IMR-90 (cell line): ENCODE measurements at regions not wholly inside any gene's neighbourhood (a gene's known extent, or its start where the extent isn't known, plus 50 kb on each side); places are given as distances from the start of the nearest gene placed in this dataset.

ENCODE experiments used
- ATAC-seq: fragments of 200-7000 bp; cut with Tn5 transposase; 2 replicates; pipeline ENCODE4 v1.9.1; 2020; ENCODE audit warnings: low read depth, mild to moderate bottlenecking, moderate library complexity
- BruUV-seq: library from RNA; stranded (reverse); fragments of 400-500 nt; replicated peaks from 2 replicates; lab custom pipeline; 2021; lab: Mats Ljungman, UMichigan
- CTCF ChIA-PET: fragments of 300-600 bp; formaldehyde crosslinking; extraction: SDS; loops from one replicate; lab custom pipeline; 2021; ENCODE audit warnings: antibody characterized with exemption; lab: Yijun Ruan, JAX
- POLR2A ChIA-PET: fragments of 300-600 bp; sonication (Branson Sonifier 250); formaldehyde crosslinking; loops from one replicate; lab custom pipeline; 2022; ENCODE audit warnings: antibody characterized with exemption; ENCODE audit not compliant: unreplicated experiment; lab: Charles Lee
- DNase-seq: peaks from one replicate; pipeline ENCODE4 v3.0.0; 2013
- H2AFZ ChIP-seq: replicated peaks from 2 replicates; pipeline ENCODE3; 2013; ENCODE audit warnings: low read length, mild to moderate bottlenecking; ENCODE audit not compliant: poor library complexity
- H2AK5ac ChIP-seq: 2 replicates; pipeline ENCODE4 v1.6.1; 2013; ENCODE audit warnings: low read depth, low read length, inconsistent platforms
- H2AK9ac ChIP-seq: replicated peaks from 2 replicates; pipeline ENCODE3; 2013; ENCODE audit warnings: mild to moderate bottlenecking, low read depth, low read length, moderate library complexity; ENCODE audit not compliant: poor library complexity
- H2BK120ac ChIP-seq: 2 replicates; pipeline ENCODE4 v1.6.1; 2013; ENCODE audit warnings: low read depth, low read length, inconsistent platforms
- H2BK15ac ChIP-seq: 3 replicates; pipeline ENCODE4 v1.6.1; 2013; ENCODE audit warnings: low read depth, low read length, inconsistent platforms
- H2BK20ac ChIP-seq: 2 replicates; pipeline ENCODE4 v1.6.1; 2013; ENCODE audit warnings: low read depth, mild to moderate bottlenecking, inconsistent platforms, low read length, moderate library complexity
- H2BK5ac ChIP-seq: 2 replicates; pipeline ENCODE4 v1.6.1; 2013; ENCODE audit warnings: mild to moderate bottlenecking, low read depth, low read length, inconsistent platforms; ENCODE audit not compliant: poor library complexity, severe bottlenecking
- H3K14ac ChIP-seq: replicated peaks from 2 replicates; pipeline ENCODE4 v1.6.1; 2013; ENCODE audit warnings: low read depth, low read length, inconsistent platforms
- H3K18ac ChIP-seq: 2 replicates; pipeline ENCODE4 v1.6.1; 2013; ENCODE audit warnings: low read depth, low read length, control low read depth
- H3K23ac ChIP-seq: 2 replicates; pipeline ENCODE4 v1.6.1; 2013; ENCODE audit warnings: low read depth, low read length, inconsistent platforms
- H3K27ac ChIP-seq: 2 replicates; pipeline ENCODE4 v1.5.1; 2013; ENCODE audit warnings: mild to moderate bottlenecking, control low read depth, low read length; ENCODE audit not compliant: insufficient read depth
- H3K27me3 ChIP-seq: 2 replicates; pipeline ENCODE4 v1.6.1; 2013; ENCODE audit warnings: low read length; ENCODE audit not compliant: control insufficient read depth, insufficient read depth
- H3K36me3 ChIP-seq: 2 replicates; pipeline ENCODE4 v1.6.1; 2013; ENCODE audit warnings: low read length, mixed read lengths; ENCODE audit not compliant: control insufficient read depth, insufficient read depth
- H3K4ac ChIP-seq: 2 replicates; pipeline ENCODE4 v1.6.1; 2013; ENCODE audit warnings: low read depth, low read length, inconsistent platforms
- H3K4me1 ChIP-seq: 2 replicates; pipeline ENCODE4 v1.6.1; 2013; ENCODE audit warnings: low read length, mixed read lengths; ENCODE audit not compliant: control insufficient read depth, insufficient read depth
- H3K4me2 ChIP-seq: 2 replicates; pipeline ENCODE4 v1.6.1; 2013; ENCODE audit warnings: low read depth, mild to moderate bottlenecking, control low read depth, low read length, moderate library complexity
- H3K4me3 ChIP-seq: 2 replicates; pipeline ENCODE4 v1.5.1; 2013; ENCODE audit warnings: low read depth, mild to moderate bottlenecking, control low read depth, low read length, moderate library complexity; ENCODE audit not compliant: insufficient read depth
- H3K56ac ChIP-seq: 2 replicates; pipeline ENCODE4 v1.6.1; 2013; ENCODE audit warnings: low read length, inconsistent platforms; ENCODE audit not compliant: insufficient read depth; ENCODE audit errors: extremely low read depth
- H3K79me1 ChIP-seq, 2 experiments: 2 replicates each; pipeline ENCODE4 v1.6.1; 2013; ENCODE audit warnings: low read length in 2 of 2, inconsistent platforms in 1 of 2, low read depth in 1 of 2
- H3K9ac ChIP-seq: 2 replicates; pipeline ENCODE4 v1.6.1; 2013; ENCODE audit warnings: low read depth, low read length, control low read depth
- H3K9me1 ChIP-seq: 2 replicates; pipeline ENCODE4 v1.6.1; 2013; ENCODE audit warnings: low read length, inconsistent platforms; ENCODE audit not compliant: insufficient read depth
- H3K9me3 ChIP-seq: 2 replicates; pipeline ENCODE4 v1.6.1; 2013; ENCODE audit warnings: low read length; ENCODE audit not compliant: control insufficient read depth, insufficient read depth
- H4K20me1 ChIP-seq: 2 replicates; pipeline ENCODE4 v1.6.1; 2013; ENCODE audit warnings: low read length, inconsistent platforms; ENCODE audit not compliant: insufficient read depth
- H4K5ac ChIP-seq: 2 replicates; pipeline ENCODE4 v1.6.1; 2013; ENCODE audit warnings: mild to moderate bottlenecking, low read depth, low read length, control low read depth
- H4K8ac ChIP-seq, 2 experiments: 2 replicates each; pipeline ENCODE4 v1.6.1; 2013; ENCODE audit warnings: low read depth in 2 of 2, low read length in 2 of 2, control low read depth in 1 of 2, inconsistent platforms in 1 of 2
- H4K91ac ChIP-seq: 2 replicates; pipeline ENCODE4 v1.6.1; 2013; ENCODE audit warnings: low read depth, low read length, inconsistent platforms; ENCODE audit not compliant: insufficient read depth
- FOS ChIP-seq: fragments of 150-350 bp; IDR thresholded peaks from 2 replicates; pipeline ENCODE4 v1.6.1; 2016; ENCODE audit warnings: low read depth, low read length
- MAFK ChIP-seq: IDR thresholded peaks from 2 replicates; pipeline ENCODE4 v1.6.1; 2012; ENCODE audit warnings: low read depth, low read length, improper control_type of control experiment
- MAZ ChIP-seq: IDR thresholded peaks from 2 replicates; pipeline ENCODE4 v1.6.1; 2012; ENCODE audit warnings: low read depth, mild to moderate bottlenecking, low read length, improper control_type of control experiment, moderate library complexity, borderline replicate concordance
- MXI1 ChIP-seq: IDR thresholded peaks from 2 replicates; pipeline ENCODE4 v1.6.1; 2012; ENCODE audit warnings: low read depth, mild to moderate bottlenecking, low read length, moderate library complexity, borderline replicate concordance
- POLR2A ChIP-seq: IDR thresholded peaks from 2 replicates; pipeline ENCODE4 v1.6.1; 2012; ENCODE audit warnings: mild to moderate bottlenecking, low read depth, low read length
- RAD21 ChIP-seq: IDR thresholded peaks from 2 replicates; pipeline ENCODE4 v1.6.1; 2012; ENCODE audit warnings: low read length, improper control_type of control experiment
- RFX5 ChIP-seq: IDR thresholded peaks from 2 replicates; pipeline ENCODE4 v1.8.0; 2012; ENCODE audit warnings: low read depth, mild to moderate bottlenecking, low read length, moderate library complexity
- SMC3 ChIP-seq: fragments of 150-350 bp; IDR thresholded peaks from 2 replicates; pipeline ENCODE4 v1.6.1; 2016; ENCODE audit warnings: low read depth, mild to moderate bottlenecking, antibody characterized with exemption, low read length, moderate library complexity
- WGBS, 2 experiments: methylation state at CpG; one replicate each; pipeline versions ENCODE4 v1.1.5 to v1.1.7; 2013; ENCODE audit warnings: missing lambda C conversion rate in 2 of 2; ENCODE audit not compliant: insufficient read length in 1 of 2; ENCODE audit errors: extremely low coverage in 2 of 2; 5-methylcytosine and 5-hydroxymethylcytosine counted together
- dilution Hi-C: fragments of 300-500 bp; cut with HindIII; formaldehyde crosslinking; loops from one replicate; pipeline ENCODE4 v1.14.3; 2018; ENCODE audit warnings: low sequenced_read_pairs; ENCODE audit not compliant: unreplicated experiment
- in situ Hi-C: fragments of 300-500 bp; cut with MboI; formaldehyde crosslinking; loops from 3 replicates; pipeline ENCODE4 v1.14.3; 2019; ENCODE audit warnings: low sequenced_read_pairs, inconsistent platforms, mixed read lengths
- intact Hi-C: fragments of 100-400 bp; cut with micrococcal nuclease; formaldehyde crosslinking; loops from 2 replicates; pipeline ENCODE4 v1.10.0; 2022
- TF ChIP-seq, protein P1 (sequence below): conservative IDR thresholded peaks from 2 replicates; pipeline ENCODE4 v1.5.1; 2012; ENCODE audit warnings: mild to moderate bottlenecking, low read depth, low read length, improper control_type of control experiment

DNA sequence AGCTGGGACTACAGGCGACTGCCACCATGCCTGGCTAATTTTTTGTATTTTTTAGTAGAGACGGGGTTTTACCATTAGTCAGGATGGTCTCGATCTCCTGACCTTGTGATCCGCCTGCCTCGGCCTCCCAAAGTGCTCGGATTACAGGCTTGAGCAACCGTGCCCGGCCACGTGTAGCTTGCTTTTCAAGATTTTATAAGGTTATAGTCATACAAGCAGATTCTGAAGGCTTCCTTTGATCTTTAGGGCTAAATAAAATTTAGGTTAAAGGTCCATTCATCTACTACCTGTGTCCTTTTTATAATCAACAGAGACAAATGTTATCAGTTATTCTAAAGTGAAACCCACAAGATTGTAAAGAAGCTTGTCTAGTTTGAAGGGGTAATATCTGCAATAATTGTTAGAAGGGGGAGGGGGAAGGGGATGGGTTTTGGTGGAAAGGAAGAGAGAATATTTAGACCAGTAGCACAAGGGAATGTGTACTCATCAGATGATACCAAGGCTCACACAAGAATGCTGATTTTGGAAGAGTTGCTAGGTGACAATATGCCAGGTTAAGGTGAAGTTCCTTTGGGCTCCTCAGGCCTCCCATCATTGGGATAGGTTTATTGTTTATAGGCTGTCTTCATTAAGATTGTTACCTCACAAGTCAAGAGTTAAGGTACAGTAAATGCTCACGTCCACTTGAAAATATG, 284.7 kb downstream of the ALDH8A1 start:
- Histone ChIP-seq H2AK5ac (peak overlapping the region; percentile 94), H4K20me1 (no peaks in the 10 kb centered on the region), H3K27ac (no peak overlapping the region), H2BK15ac (peak overlapping the region; percentile 39; the same call in 1 of the 3 replicates), H4K5ac (no peak overlapping the region), H2AK9ac (no peak overlapping the region), H3K56ac (no peak overlapping the region), H4K8ac (0 out of 4 replicates have a peak overlapping the region, but pooled peaks of 1 of the 2 experiments have one; percentile 3), H3K18ac (peak overlapping the region; percentile 51; the same call in 1 of the 2 replicates), H3K4me3 (no peak overlapping the region), H3K4ac (no peak overlapping the region), H3K4me2 (no peak overlapping the region), H3K9ac (no peak overlapping the region), H3K27me3 (no peaks in the 10 kb centered on the region), H3K9me3 (no peaks in the 10 kb centered on the region), H2AFZ (no peak overlapping the region), H3K14ac (no peak overlapping the region), H3K4me1 (peaks cover 11% of the 10 kb centered on the region), H2BK5ac (peak overlapping the region; percentile 27), H3K79me1 (no peaks in the 10 kb centered on the region), H2BK120ac (no peak overlapping the region), H4K91ac (peak overlapping the region; percentile 6; the same call in 1 of the 2 replicates), H3K36me3 (no peaks in the 10 kb centered on the region), H3K9me1 (peaks cover 6% of the 10 kb centered on the region), H2BK20ac (peak overlapping the region; percentile 30), H3K23ac (no peak overlapping the region)
- BruUV-seq: no TSS peak
- DNase-seq (no peak), ATAC-seq (no peak)
- WGBS, 2 experiments: 100% methylated on average over 1 of the region's 10 CpGs; no CpG with 5 or more reads in 1 of the 2 experiments
- POLR2A ChIA-PET: no interaction called here
- no peak for TF ChIP-seq POLR2A
- TF ChIP-seq RFX5: no peak
- TF ChIP-seq MAFK: no peak
- no peak for TF ChIP-seq RAD21
- no peak for TF ChIP-seq MXI1
- TF ChIP-seq MAZ: no peak
- TF ChIP-seq SMC3: no peak
- TF ChIP-seq, protein P1, sequence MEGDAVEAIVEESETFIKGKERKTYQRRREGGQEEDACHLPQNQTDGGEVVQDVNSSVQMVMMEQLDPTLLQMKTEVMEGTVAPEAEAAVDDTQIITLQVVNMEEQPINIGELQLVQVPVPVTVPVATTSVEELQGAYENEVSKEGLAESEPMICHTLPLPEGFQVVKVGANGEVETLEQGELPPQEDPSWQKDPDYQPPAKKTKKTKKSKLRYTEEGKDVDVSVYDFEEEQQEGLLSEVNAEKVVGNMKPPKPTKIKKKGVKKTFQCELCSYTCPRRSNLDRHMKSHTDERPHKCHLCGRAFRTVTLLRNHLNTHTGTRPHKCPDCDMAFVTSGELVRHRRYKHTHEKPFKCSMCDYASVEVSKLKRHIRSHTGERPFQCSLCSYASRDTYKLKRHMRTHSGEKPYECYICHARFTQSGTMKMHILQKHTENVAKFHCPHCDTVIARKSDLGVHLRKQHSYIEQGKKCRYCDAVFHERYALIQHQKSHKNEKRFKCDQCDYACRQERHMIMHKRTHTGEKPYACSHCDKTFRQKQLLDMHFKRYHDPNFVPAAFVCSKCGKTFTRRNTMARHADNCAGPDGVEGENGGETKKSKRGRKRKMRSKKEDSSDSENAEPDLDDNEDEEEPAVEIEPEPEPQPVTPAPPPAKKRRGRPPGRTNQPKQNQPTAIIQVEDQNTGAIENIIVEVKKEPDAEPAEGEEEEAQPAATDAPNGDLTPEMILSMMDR: no peak
- TF ChIP-seq FOS: no peak
- dilution Hi-C loops (no loop called here), in situ Hi-C loops (no loop called here), intact Hi-C loops (no loop called here)
- CTCF ChIA-PET: interaction anchor here (1.4 kb wide), 1 partner anchor 487 kb away, joined by 3 read pairs; no protein-coding TSS in a partner anchor
